Gastroesophageal sphincter (tissue), 4 donors: ENCODE measurements at regions not wholly inside any gene's neighbourhood (a gene's known extent, or its start where the extent isn't known, plus 50 kb on each side); places are given as distances from the start of the nearest gene placed in this dataset.
A peak's percentile ranks its signal among the peaks of the same experiment; 100 is the strongest.

ENCODE experiments used
- ATAC-seq: fragments of 150-250 bp; one replicate; pipeline ENCODE4 v1.9.1; 2016; ENCODE audit warnings: mild to moderate bottlenecking, moderate library complexity
- H3K27ac ChIP-seq, 4 donors: fragments of 200-600 bp; sonication (generic) in 3 of 4; 1 replicate in 3 of 4; 2 replicates in 1 of 4; pipeline ENCODE4 v1.5.1; 2016 to 2019
- H3K27me3 ChIP-seq: fragments of 200-600 bp; sonication (generic); one replicate; pipeline ENCODE4 v1.5.1; 2019
- H3K36me3 ChIP-seq, 2 donors: fragments of 200-600 bp; sonication (generic); one replicate each; pipeline ENCODE4 v1.5.1; 2019; ENCODE audit warnings: control low read depth in 1 of 2
- H3K4me1 ChIP-seq, 3 donors: fragments of 200-600 bp; sonication (generic); 1 replicate in 2 of 3; 2 replicates in 1 of 3; pipeline ENCODE4 v1.5.1; 2016 to 2019; ENCODE audit warnings: control low read depth in 2 of 3
- H3K4me3 ChIP-seq, 2 donors: fragments of 200-600 bp; sonication (generic); one replicate each; pipeline ENCODE4 v1.5.1; 2019; ENCODE audit warnings: mild to moderate bottlenecking in 1 of 2, moderate library complexity in 1 of 2
- H3K9me3 ChIP-seq, 3 donors: fragments of 200-600 bp; sonication (generic); one replicate each; pipeline ENCODE4 v1.5.1; 2017 to 2019; ENCODE audit warnings: control low read depth in 2 of 3
- EP300 ChIP-seq: sonication (generic); formaldehyde crosslinking; IDR thresholded peaks from one replicate; pipeline ENCODE4 v1.6.1; 2017; ENCODE audit warnings: antibody characterized with exemption, mild to moderate bottlenecking
- POLR2A ChIP-seq, 2 donors: fragments of 450-650 bp; IDR thresholded peaks; one replicate each; pipeline ENCODE4 v1.6.1; 2017; ENCODE audit warnings: antibody characterized with exemption in 2 of 2, mild to moderate bottlenecking in 2 of 2, moderate library complexity in 1 of 2
- POLR2AphosphoS5 ChIP-seq: sonication (generic); formaldehyde crosslinking; IDR thresholded peaks from one replicate; pipeline ENCODE4 v1.6.1; 2017; ENCODE audit warnings: antibody characterized with exemption
- WGBS, 2 donors: methylation state at CpG; one replicate each; pipeline ENCODE4 v1.1.5; 2018; ENCODE audit warnings: low coverage in 1 of 2; 5-methylcytosine and 5-hydroxymethylcytosine counted together
- TF ChIP-seq, protein P1 (sequence below), 4 experiments: fragments of 200-600 bp in 2 of 4; fragments of 450-650 bp in 2 of 4; sonication (generic) in 1 of 4; IDR thresholded peaks; one replicate each; pipeline ENCODE4 v1.5.1; 2017 to 2019; ENCODE audit warnings: antibody characterized with exemption in 4 of 4, mild to moderate bottlenecking in 2 of 4, moderate library complexity in 2 of 4

GRCh38 chr4:26214994-26215393, 105.8 kb upstream of the RBPJ start:
- peaks cover 13% of the 10 kb centered on the region for H3K27me3 ChIP-seq
- no peak for ATAC-seq
- no peaks in the 10 kb centered on the region for H3K4me1 ChIP-seq
- H3K27ac ChIP-seq, result no peak overlapping the region
- no peaks in the 10 kb centered on the region for H3K9me3 ChIP-seq
- no peak overlapping the region for H3K4me3 ChIP-seq
- no peaks in the 10 kb centered on the region for H3K36me3 ChIP-seq
- TF ChIP-seq, protein P1, sequence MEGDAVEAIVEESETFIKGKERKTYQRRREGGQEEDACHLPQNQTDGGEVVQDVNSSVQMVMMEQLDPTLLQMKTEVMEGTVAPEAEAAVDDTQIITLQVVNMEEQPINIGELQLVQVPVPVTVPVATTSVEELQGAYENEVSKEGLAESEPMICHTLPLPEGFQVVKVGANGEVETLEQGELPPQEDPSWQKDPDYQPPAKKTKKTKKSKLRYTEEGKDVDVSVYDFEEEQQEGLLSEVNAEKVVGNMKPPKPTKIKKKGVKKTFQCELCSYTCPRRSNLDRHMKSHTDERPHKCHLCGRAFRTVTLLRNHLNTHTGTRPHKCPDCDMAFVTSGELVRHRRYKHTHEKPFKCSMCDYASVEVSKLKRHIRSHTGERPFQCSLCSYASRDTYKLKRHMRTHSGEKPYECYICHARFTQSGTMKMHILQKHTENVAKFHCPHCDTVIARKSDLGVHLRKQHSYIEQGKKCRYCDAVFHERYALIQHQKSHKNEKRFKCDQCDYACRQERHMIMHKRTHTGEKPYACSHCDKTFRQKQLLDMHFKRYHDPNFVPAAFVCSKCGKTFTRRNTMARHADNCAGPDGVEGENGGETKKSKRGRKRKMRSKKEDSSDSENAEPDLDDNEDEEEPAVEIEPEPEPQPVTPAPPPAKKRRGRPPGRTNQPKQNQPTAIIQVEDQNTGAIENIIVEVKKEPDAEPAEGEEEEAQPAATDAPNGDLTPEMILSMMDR (IDR thresholded peaks at IDR 0.05), result no peak
- no peak for TF ChIP-seq POLR2A (IDR thresholded peaks at IDR 0.05)
- TF ChIP-seq EP300, result no peak
- no peak for TF ChIP-seq POLR2AphosphoS5

GRCh38 chr4:26215725-26216124, 105.1 kb upstream of the RBPJ start:
- Histone ChIP-seq H3K27ac (no peak overlapping the region), H3K36me3 (no peaks in the 10 kb centered on the region), H3K4me1 (no peaks in the 10 kb centered on the region), H3K4me3 (no peak overlapping the region), H3K27me3 (peaks cover 13% of the 10 kb centered on the region), H3K9me3 (no peaks in the 10 kb centered on the region)
- 85 to 100% methylated on average over 2 to 3 of the region's 7 CpGs for WGBS, 2 donors
- ATAC-seq, result no peak
- TF ChIP-seq POLR2AphosphoS5 (no peak), POLR2A (IDR thresholded peaks at IDR 0.05) (no peak), EP300 (no peak)
- TF ChIP-seq, protein P1 (IDR thresholded peaks at IDR 0.05), result no peak

DNA sequence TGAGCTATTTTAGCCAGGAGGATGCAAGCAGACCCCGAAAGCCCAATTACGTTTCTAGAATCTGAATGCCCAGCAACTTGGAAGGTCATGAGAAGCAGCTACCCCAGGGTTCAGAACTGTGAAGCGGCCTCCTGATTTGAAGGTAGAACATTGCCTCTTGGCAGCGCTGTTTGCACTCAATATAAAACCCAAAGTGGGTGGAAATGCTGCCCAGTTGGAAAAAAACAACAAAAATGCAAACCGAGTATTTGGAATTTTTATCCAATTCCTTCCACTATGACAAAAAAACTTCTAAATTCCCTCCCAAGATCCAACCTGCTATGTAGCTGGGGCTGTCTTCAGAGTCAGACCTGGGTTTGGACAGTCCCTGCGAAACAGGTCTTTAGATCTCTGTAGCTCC, 103.3 kb upstream of the RBPJ start:
- H3K36me3 ChIP-seq, result no peaks in the 10 kb centered on the region
- H3K4me1 ChIP-seq, result no peaks in the 10 kb centered on the region
- no peak overlapping the region for H3K27ac ChIP-seq
- peaks cover 11% of the 10 kb centered on the region for H3K27me3 ChIP-seq
- H3K9me3 ChIP-seq, result no peaks in the 10 kb centered on the region
- H3K4me3 ChIP-seq, result no peak overlapping the region
- no peak for ATAC-seq
- WGBS, 2 donors, result 92 to 100% methylated on average over 1 to 5 of the region's 6 CpGs
- TF ChIP-seq EP300 (no peak), POLR2A (IDR thresholded peaks at IDR 0.05) (no peak), POLR2AphosphoS5 (no peak)
- TF ChIP-seq, protein P1 (IDR thresholded peaks at IDR 0.05), result no peak

GRCh38 chr4:26217961-26218676, 102.7 kb upstream of the RBPJ start:
- WGBS, 2 donors, result 58 to 64% methylated on average over 8 of the region's 16 CpGs
- H3K27ac ChIP-seq, result peak overlapping the region in 2 of 4 donors; percentile 27 to 46

More at GRCh38 chr4:26217961-26218676, 102.7 kb upstream of the RBPJ start:
- no peak overlapping the region for H3K4me3 ChIP-seq
- peak; percentile 71 for ATAC-seq
- peaks cover 5% of the 10 kb centered on the region for H3K27me3 ChIP-seq
- no peaks in the 10 kb centered on the region for H3K9me3 ChIP-seq
- H3K36me3 ChIP-seq, result no peaks in the 10 kb centered on the region
- no peaks in the 10 kb centered on the region for H3K4me1 ChIP-seq
- TF ChIP-seq, protein P1 (IDR thresholded peaks at IDR 0.05), result no peak
- TF ChIP-seq EP300, result no peak
- no peak for TF ChIP-seq POLR2AphosphoS5
- no peak for TF ChIP-seq POLR2A (IDR thresholded peaks at IDR 0.05)
